ENCODE measurements at regions not wholly inside any gene's neighbourhood (a gene's known extent, or its start where the extent isn't known, plus 50 kb on each side); places are given as distances from the start of the nearest gene placed in this dataset.

DNA sequence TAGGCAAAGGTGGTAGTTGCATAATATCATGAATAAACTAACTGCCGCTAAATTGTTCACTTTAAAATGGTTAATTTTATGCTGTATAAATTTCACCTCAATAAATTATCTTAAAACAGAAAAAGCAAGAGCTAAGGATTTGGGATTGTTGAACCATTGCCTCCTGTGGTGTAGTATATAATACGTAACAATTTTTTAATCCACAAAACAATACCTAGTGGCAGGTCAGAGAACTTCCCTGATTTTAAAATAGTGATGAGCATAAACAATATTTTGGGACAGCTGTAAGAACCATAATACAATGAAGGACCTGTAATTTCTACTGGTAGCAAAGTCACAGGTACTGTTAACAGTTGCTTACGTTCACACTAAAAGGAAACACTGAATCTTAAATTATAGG lies 161.9 kb upstream of the PRNP start:
- H3K4me1 ChIP-seq (ENCODE audit: insufficient read depth, low read length) = no peaks in the 10 kb centered on the region
- H3K9ac ChIP-seq (ENCODE audit: low read depth, low read length) = no peak overlapping the region
- no peak overlapping the region for H3K4me2 ChIP-seq (ENCODE audit: insufficient read depth, low read length)
- DNase-seq = no peak
- no peak for ATAC-seq (ENCODE audit: insufficient read depth, low read depth)
- H4K20me1 ChIP-seq (ENCODE audit: insufficient read depth, low read length) = no peaks in the 10 kb centered on the region
- no peak overlapping the region for H3K4me3 ChIP-seq (ENCODE audit: low read depth in 1 of 2, low read length in 2 of 2)
- H2AFZ ChIP-seq (ENCODE audit: low read depth, low read length) = no peak overlapping the region
- H3K79me2 ChIP-seq (ENCODE audit: insufficient read depth, low read length) = no peaks in the 10 kb centered on the region
- TF ChIP-seq EZH2 (IDR thresholded peaks at IDR 0.05; ENCODE audit: borderline replicate concordance, low read depth, low read length, severe bottlenecking) = no peak
- TF ChIP-seq, protein P1, sequence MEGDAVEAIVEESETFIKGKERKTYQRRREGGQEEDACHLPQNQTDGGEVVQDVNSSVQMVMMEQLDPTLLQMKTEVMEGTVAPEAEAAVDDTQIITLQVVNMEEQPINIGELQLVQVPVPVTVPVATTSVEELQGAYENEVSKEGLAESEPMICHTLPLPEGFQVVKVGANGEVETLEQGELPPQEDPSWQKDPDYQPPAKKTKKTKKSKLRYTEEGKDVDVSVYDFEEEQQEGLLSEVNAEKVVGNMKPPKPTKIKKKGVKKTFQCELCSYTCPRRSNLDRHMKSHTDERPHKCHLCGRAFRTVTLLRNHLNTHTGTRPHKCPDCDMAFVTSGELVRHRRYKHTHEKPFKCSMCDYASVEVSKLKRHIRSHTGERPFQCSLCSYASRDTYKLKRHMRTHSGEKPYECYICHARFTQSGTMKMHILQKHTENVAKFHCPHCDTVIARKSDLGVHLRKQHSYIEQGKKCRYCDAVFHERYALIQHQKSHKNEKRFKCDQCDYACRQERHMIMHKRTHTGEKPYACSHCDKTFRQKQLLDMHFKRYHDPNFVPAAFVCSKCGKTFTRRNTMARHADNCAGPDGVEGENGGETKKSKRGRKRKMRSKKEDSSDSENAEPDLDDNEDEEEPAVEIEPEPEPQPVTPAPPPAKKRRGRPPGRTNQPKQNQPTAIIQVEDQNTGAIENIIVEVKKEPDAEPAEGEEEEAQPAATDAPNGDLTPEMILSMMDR (IDR thresholded peaks at IDR 0.05; ENCODE audit: borderline replicate concordance, extremely low read depth, low read length, poor library complexity, severe bottlenecking) = no peak
- H3K9me3 ChIP-seq (ENCODE audit: insufficient read depth, low read length, severe bottlenecking) = no peaks in the 10 kb centered on the region
- H3K27me3 ChIP-seq (ENCODE audit: insufficient read depth, low read length, poor library complexity) = peaks cover 5% of the 10 kb centered on the region
- no peaks in the 10 kb centered on the region for H3K36me3 ChIP-seq (ENCODE audit: insufficient read depth, low read length)
- H3K27ac ChIP-seq (ENCODE audit: low read length) = no peak overlapping the region

DNA sequence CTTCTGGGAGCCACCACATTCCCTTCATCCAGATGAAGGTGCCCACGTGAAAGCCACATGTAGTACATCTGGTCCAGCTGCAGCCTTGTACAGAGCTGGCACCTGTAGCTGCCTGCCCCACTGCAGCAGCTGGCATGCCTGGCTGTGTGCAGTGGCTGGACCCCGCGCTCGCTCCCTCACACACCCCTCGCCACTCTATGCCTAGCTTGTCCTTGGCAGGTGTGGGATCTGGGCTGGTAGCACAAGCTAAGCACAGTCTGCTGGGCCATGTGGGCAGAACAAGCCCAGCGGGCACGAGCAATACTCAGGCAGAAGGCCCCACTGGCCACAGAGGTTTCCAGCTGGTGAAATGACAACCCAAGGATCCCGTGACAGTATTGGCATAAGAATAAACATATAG lies 163.9 kb upstream of the PRNP start:
- Histone ChIP-seq H3K4me2 (ENCODE audit: insufficient read depth, low read length) (no peak overlapping the region), H3K27ac (ENCODE audit: low read length) (no peak overlapping the region), H3K4me1 (ENCODE audit: insufficient read depth, low read length) (no peaks in the 10 kb centered on the region), H3K4me3 (ENCODE audit: low read depth in 1 of 2, low read length in 2 of 2) (no peak overlapping the region), H4K20me1 (ENCODE audit: insufficient read depth, low read length) (no peaks in the 10 kb centered on the region), H3K9ac (ENCODE audit: low read depth, low read length) (no peak overlapping the region), H3K79me2 (ENCODE audit: insufficient read depth, low read length) (no peaks in the 10 kb centered on the region), H2AFZ (ENCODE audit: low read depth, low read length) (no peak overlapping the region), H3K9me3 (ENCODE audit: insufficient read depth, low read length, severe bottlenecking) (no peaks in the 10 kb centered on the region), H3K36me3 (ENCODE audit: insufficient read depth, low read length) (no peaks in the 10 kb centered on the region), H3K27me3 (ENCODE audit: insufficient read depth, low read length, poor library complexity) (peaks cover 1% of the 10 kb centered on the region)
- TF ChIP-seq EZH2 (IDR thresholded peaks at IDR 0.05; ENCODE audit: borderline replicate concordance, low read depth, low read length, severe bottlenecking) = no peak
- TF ChIP-seq, protein P1 (IDR thresholded peaks at IDR 0.05; ENCODE audit: borderline replicate concordance, extremely low read depth, low read length, poor library complexity, severe bottlenecking) = no peak
- ATAC-seq (ENCODE audit: insufficient read depth, low read depth) (no peak), DNase-seq (no peak)

DNA sequence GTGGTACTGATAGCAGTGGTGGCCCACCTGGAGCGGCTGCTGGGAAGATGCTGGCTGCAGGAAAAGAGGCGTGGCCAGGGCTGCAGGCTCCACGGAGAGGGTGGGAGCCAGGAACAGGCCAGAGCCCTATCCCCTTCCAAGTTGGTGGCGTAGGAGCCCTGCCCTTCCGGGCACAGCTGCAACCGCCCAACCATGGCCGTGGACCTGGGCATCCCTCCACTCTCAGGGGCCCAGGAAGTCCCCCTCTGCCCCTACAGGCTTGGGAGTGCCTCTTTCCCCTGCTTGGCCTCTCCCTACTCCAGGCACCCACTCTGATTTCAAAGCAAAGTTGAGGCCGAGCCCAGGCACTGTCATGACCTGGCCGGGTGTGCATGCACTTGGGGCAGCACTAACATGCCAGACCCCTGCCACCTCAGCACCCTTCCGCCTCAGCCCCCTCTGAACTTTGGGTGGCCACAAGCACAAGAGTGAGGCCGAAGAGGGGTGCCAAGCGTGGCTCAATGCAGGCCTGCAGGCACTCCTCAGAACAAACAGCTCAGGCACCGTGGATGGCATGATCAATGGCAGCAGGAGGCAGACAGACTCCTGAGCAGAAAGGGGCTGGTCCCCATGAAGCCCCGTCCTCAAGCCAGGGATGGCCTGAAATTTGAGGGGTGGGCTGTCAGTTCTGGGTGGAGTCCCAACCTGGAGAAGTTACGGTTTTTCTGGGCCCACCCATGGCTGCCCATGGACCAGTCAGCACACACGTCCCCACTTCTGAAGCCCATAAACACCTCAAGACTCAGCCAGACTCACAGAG lies 164.9 kb upstream of the PRNP start:
- Histone ChIP-seq H3K27ac (ENCODE audit: low read length) (no peak overlapping the region), H3K36me3 (ENCODE audit: insufficient read depth, low read length) (no peaks in the 10 kb centered on the region), H3K9me3 (ENCODE audit: insufficient read depth, low read length, severe bottlenecking) (no peaks in the 10 kb centered on the region), H3K4me1 (ENCODE audit: insufficient read depth, low read length) (no peaks in the 10 kb centered on the region), H3K4me3 (ENCODE audit: low read depth in 1 of 2, low read length in 2 of 2) (no peak overlapping the region), H4K20me1 (ENCODE audit: insufficient read depth, low read length) (no peaks in the 10 kb centered on the region), H3K27me3 (ENCODE audit: insufficient read depth, low read length, poor library complexity) (no peaks in the 10 kb centered on the region), H2AFZ (ENCODE audit: low read depth, low read length) (no peak overlapping the region), H3K79me2 (ENCODE audit: insufficient read depth, low read length) (no peaks in the 10 kb centered on the region), H3K9ac (ENCODE audit: low read depth, low read length) (no peak overlapping the region), H3K4me2 (ENCODE audit: insufficient read depth, low read length) (no peak overlapping the region)
- ATAC-seq (ENCODE audit: insufficient read depth, low read depth) (no peak), DNase-seq (no peak)
- no peak for TF ChIP-seq EZH2 (IDR thresholded peaks at IDR 0.05; ENCODE audit: borderline replicate concordance, low read depth, low read length, severe bottlenecking)
- TF ChIP-seq, protein P1 (IDR thresholded peaks at IDR 0.05; ENCODE audit: borderline replicate concordance, extremely low read depth, low read length, poor library complexity, severe bottlenecking) = no peak

All from DND-41 (cell line).